ENCODE measurements at regions not wholly inside any gene's neighbourhood (a gene's known extent, or its start where the extent isn't known, plus 50 kb on each side); places are given as distances from the start of the nearest gene placed in this dataset.
"Not testable (repeated sequence)": the region's sequence is repeated elsewhere in the genome, so short reads cannot be mapped to it uniquely, and the experiment has no call there.

DNA sequence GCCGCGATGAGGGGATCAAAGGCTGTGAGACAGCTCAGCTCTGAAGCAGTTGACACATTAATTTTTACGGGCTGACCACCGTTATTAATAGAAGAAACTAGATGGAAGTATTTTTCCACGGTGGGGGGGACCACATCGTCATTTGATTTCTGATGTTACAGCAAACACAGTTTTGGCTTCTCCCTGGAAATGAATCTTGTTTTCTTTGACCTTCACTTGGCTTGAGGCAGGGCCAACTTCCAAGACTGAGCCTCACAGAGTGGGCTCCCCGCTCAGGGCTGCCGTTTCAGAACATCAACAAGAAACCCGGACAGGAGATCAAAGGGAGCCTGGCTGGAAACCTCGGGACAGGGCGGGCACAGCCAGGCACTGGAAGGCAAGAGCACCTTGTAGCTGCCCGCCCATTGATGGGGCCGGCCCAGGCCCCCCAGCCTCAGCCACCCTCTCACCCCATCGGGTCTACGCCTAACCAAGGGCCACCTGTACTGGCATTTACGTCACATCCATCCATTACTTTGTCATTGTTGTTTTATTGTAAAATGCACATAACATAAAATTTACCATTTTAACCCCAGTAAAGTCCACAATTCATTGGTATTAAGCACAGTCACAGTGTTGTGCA, 124.6 kb downstream of the C16orf95 start:
- no peak for FAIRE-seq

DNA sequence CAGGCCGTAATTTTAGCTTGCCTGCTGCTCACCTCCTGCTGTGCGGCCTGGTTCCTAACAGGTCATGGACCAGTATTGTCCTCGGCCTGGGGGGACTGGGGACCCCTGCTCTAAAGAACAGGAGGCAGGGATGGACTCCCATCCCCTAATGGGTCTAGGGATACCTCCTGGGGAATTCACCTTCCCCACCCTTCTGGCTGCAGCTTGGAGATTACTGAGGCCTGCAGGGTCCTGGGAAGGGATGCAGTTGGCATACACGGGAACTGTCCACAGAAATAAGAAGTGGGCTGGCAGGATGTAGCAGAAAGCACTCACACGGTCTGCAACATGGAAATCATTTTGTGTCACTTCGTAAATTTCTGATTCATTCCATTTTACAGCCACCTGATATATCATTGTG, 123.0 kb downstream of the C16orf95 start:
- no peak for FAIRE-seq

DNA sequence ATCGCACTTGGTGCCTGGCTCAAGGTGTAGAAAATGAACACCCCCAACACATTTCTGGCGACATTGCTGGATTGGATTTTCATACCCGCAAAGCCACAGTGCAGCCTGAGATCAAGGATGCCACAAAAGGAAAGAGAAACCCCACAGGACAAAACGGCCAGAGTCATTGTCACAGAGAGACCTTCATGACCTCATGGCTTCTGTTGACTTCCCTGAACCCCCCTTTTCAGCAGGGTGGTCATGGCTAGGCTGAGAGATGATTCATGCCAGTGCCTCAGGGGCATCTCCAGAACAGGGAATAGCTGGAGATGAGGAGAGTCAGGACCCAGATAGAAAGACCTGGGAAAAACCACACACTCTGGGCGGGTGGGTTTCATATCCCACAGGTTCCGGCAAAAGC, 122.0 kb downstream of the C16orf95 start:
- no peak for FAIRE-seq

DNA sequence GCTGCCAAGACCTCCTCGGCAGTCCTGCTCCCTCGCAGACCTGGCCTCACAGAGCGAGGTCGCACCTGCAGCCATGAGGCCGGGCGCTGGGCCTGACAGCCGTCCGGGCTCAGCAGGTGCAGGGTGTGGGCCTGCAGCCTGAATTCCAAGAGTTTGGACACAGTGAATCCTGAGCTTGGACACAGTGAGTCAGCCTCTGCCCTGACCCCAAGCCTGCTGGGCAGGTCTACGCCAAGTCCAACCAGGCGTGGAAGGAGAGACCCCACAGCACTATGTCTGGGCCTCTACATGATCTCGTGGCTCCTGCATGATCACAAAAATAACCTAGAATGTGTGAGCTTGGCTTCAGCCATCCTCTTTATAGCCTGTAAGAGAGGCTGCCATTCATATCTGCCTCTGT, 121.0 kb downstream of the C16orf95 start:
- FAIRE-seq, result no peak

DNA sequence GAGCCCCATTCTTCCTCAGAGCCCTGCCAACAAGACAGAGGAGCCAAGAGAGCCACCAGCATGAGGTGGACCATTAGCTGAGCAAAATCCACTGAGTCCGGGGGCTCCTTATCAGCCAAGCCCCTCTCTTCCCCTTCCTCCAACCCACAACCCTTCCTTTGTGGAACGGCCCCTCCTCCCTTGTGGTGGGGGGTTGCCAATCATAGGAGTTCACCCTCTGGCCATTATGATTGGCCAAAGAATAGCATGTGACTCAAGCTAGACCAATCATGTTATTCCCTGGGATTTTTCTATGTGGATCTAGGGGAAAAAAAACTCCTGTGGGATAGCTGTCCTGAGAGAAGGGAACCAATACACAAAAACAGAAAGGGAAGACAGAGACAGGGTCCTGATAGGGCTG, 120.5 kb downstream of the C16orf95 start:
- no peak for FAIRE-seq

DNA sequence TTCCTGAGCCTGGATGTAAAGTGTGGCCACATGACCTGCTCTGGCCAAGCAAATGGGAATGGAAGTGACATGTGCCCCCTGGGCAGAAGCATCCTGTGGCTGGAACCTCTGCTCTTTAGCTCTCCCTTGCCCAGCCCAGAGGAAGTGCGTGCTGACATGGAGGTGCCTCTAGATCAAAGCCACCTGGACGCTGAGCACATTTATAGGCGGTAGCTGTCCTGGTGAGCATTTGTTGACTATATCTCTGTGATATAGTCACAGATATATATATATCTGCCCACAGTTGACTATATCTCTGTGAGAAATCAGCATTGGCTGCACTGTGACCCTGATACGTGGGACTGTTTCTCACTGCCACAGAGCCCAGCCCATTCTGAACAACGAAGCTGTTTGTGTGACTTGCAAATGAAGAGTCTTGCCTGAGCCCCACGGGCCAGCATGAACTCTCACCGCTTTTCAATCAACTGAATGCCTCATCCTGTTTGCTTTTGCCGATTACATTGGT, 118.8 kb downstream of the C16orf95 start:
- FAIRE-seq, result no peak

DNA sequence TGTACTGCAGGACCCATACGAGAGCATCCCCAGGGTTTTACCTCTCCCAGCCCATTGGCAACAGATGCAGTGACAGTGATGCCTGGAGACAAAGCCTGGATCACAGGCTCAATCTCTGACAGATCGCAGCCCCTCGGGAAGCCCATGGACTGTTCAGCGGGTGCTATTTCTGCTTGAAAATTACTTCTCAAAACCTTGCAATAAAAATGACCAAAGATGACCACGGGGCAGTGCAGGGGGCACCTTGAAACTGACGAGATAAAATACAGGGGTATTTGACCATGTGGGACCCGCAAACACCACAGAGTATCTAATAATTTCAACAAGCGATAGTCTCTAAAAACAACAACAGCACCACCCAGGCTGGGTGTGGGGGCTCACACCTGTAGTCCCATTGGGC, 118.3 kb downstream of the C16orf95 start:
- FAIRE-seq, result no peak

DNA sequence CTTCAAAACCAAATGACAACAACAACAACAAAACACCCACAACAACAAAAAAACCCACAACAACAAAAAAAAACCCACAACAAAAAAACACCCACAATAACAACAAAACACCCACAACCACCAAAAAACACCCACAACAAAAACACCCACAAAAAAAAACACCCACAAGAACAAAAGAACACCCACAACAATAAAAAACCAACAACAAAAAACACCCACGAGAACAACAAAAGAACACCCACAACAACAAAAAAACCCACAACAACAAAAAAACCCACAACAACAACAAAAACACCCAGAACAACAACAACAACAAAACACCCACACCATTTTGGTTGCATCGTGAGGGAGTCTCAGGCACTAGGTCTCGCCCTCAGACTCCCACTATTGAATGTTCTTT, 117.8 kb downstream of the C16orf95 start:
- FAIRE-seq, result no peak

DNA sequence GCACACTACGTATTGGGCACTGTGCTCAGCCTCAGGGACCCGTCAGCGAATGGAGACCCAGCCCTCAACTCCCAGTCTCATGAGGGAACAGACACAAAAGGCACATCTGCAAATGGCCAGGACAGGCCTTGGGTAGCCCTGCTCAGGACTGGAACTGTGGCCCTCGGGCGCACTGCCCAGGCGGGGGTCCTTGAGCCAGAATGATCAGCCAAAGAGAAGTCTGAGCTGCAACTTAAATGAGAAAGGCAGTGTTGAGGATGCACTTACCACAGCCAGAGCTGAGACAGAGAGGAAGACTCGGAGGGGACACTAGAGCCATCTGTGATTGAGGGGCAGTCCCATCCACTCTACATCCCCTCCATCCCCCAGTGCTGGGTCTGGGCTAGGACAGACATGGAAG, 117.3 kb downstream of the C16orf95 start:
- FAIRE-seq, result no peak

DNA sequence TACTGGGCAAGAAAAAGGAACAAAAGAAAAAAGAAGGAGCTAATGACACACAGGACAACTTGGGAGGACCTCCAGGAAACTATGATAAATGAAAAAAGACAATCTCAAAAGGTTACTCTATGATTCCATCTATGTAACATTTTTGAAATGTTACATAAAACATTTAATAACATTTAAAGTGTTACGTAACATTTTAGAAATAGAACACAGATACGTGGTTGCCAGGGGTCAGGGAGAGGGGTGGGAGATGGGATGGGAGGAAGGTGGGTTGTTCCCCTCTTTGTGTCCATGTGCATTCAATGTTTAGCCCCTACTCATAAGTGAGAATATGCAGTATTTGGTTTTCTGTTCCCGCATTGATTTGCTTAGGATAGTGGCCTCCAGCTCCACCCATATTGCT, 116.6 kb downstream of the C16orf95 start:
- no peak for FAIRE-seq

DNA sequence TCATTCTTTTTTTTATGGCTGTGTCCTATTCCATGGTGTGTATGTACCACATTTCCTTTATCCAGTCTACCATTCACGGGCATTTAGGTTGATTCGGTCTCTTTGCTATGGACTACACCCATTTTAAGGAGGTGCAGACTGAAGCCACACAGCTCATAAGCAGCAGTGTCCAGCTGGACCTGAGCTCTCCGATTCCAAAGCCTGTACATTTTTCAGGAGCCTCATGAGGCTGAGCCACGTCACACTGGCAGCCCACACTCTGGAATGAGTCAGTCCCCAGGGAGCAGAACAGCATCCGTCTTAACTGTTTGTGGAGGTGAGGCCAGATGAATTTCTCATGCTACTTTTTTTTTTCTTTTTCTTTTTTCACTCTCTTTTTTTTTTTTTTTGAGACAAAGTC, 116.1 kb downstream of the C16orf95 start:
- FAIRE-seq, result no peak

DNA sequence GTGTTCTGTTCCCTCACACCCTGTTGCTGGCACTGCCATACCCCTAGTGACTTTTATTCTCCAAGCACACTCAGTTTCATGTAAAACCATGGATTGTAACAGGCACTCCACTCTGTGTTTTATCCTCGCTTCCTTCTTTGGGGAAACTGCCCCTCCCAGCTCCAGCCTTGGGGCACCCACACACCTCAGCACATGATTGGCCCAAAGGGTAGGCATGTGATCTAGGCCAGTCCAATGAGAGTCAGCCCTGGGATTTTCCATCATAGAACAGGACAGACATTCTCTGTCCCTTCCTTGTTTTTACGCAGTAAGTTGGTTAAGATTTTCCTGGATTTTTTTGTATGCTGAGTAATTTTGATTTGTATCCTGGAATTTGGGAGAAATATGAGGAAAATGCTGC, 115.4 kb downstream of the C16orf95 start:
- no peak for FAIRE-seq

DNA sequence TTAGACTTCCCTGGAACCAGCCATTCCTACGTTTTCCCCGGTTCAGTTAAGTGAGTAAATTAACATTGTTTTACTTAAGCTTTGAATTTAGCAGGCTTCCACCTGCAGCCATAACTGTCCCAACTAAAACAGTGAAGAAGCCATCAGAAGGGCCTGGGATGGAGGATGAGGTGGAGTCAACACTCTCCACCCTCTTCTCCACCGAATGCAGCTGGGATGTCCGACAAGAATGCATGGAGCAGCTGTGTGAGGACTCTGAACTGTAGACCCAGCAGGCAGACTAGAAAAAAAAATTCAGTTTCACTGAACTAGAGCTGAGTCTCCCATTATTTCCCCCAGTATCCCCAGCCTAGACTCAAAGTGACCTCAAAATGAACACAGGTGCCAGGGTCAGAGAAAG, 114.8 kb downstream of the C16orf95 start:
- no peak for FAIRE-seq

DNA sequence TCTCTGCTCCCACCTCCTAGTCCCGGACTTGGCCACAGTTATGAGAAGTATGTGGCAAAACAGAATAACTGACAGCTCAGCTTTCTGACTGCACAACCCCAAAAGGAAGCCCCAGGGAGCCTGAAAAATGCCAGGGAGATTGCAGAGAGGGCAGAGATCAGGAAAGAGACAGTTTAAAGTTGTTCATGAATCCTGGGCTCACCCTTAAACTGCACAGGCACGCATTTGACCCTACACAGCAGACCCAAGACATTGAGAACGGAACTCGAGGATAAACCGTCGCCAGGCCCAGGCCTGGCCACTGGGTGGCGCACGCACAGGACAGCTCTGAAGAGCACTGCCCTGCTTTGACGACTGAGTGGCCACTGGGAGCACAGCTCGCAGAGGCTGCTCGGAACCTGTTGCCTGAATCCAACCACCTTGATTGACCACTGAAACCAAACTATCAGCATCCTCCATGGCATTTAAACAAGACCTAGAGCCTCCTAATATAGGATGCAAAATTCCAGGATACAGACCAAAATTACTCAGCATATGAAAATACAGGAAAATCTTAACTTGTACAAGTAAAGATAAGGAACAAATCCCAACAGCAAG, 114.0 kb downstream of the C16orf95 start:
- FAIRE-seq, result no peak

DNA sequence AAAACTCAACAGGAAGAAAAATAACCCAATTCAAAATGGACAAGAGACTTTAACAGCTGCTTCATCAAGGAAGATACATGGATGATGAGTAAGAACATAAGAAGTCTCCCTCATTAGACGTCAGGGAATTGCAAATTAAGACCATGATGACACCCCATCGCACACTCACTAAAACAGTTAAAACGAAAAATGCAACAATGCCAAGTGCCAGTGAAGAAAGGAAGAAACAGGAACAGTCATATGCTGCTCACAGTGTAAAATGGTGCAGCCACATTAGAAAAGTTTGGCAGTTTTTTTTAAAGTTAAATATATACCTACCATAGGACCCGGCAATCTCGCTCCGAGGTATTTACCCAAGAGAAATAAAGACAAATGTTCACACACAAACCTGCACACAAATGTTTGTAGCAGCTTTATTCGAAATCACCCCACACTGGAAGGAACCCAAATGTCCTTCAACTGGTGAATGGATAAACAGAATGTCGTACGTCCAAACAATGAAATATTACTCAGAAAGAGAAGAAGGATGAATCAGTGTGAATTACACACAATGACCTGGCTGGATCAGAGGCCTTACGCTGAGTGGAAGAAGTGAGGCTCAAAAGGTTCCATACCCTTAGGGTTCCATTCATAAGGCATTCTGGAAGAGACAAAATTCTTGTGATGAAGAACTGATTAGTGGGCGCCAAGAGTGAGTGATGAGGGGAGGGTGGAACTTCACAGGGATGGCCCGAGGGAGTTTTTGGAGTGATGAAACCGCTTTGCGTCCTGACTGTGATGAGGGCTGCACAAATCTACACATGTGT, 110.3 kb downstream of the C16orf95 start:
- FAIRE-seq, result no peak

DNA sequence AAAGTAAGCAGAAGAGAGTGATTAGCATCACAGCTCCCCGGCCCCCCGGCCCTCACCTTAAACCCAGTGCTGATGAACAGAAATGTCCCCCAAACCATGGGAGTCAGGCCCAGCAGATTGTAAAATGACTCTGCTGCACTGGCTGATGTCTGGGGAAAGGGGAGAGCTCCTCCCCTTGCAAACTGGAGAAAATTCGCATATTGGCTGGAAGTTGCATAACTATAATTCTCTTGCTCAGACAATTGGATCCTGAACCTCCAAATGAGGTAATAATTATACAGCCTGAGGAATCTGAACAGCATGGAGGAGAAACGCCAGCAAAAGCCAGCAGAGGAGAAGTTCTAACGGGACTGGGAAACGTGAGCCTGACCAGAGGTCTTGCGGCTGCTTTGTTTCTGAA, 109.7 kb downstream of the C16orf95 start:
- FAIRE-seq, result no peak

DNA sequence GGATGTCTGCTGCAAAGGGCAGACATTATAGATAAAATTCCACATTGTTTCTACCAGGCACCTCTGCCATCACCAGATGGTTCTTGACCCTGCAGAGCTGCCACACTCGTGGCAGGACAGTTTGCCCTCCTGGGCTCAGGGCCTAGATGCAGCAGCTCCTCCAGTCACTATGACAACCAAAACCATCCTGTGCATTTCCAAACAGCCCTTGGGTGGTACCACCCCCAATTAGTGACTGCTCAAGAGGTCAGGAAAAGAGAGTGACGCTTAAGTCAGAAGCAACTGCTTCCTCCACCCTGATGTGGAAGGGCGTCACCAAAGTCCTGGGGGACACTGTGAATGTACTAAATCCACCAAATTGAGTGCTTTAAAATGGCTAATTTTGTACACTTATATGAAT, 109.2 kb downstream of the C16orf95 start:
- no peak for FAIRE-seq

DNA sequence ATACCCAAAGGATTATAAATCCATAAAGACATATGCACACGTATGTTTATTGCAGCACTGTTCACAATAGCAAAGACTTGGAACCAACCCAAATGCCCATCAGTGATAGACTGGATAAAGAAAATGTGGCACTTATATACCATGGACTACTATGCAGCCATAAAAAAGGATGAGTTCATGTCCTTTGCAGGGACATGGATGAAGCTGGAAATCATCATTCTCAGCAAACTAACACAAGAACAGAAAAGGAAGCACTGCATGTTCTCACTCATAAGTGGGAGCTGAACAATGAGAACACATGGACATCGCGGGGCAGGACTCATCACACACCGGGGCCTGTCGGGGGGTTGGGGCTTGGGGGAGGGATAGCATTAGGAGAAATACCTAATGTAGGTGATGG, 108.2 kb downstream of the C16orf95 start:
- not testable (repeated sequence) for FAIRE-seq

DNA sequence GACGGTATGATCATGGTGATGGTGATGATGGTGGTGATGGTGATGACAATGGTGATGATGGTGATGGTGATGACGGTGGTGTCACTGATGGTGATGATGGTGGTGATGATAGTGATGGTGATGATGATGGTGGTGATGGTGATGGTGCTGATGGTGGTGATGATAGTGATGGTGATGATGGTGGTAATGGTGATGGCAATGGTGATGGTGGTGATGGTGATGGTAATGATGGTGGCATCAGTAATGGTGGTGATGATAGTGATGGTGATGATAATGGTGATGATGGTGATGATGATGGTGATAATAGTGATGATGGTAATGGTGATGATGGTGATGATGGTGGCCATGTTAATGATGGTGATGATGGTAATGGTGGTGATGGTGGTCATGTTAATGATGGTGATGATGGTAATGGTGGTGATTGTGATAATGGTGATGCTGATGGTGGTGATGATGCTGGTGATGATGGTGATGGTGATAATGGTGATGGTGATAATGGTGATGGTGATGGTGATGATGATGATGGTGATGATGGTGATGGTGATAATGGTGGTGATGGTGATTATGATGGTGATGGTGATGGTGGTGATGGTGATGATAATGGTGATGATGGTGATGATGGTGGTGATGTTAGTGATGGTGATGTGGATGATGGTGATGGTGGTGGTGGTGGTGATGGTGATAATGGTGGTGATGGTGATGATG, 107.2 kb downstream of the C16orf95 start:
- FAIRE-seq, result no peak

DNA sequence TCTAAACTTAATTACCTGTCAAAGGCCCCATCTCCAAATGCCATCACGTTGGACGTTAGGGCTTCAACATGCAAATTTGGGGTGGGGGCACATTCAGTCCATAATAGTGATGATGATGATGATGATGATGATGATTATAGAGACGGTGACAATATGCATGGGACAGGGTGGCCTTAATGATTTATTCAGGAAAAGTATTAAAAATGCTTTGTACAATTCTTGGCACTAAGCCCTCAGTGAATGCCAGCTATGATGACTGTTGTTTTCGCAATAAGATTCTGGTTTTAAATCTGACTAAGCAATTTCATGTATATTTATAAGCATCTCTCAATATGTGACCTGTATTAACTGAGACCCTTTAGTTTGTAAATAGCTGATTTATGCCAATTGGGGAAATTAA, 106.3 kb downstream of the C16orf95 start:
- FAIRE-seq, result no peak

DNA sequence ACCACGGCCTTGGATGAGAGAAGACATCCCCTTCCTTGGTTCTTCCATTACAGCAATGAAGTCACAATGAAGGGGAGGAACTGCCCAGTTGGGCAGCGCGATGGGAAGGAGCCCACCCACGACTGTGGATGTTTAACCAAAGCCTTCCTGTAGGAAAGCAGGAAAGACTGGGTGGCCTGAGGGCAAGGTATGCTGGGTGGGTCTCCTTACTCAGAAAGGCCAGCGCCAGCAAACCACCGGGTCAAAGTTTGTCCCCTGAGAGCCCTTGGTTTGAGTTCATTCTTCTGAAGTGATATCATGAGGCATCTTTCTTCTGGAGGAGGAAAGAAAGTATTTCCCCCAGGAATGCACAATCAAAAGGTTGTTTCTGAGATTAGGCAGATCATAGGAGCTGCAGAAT, 105.2 kb downstream of the C16orf95 start:
- no peak for FAIRE-seq

DNA sequence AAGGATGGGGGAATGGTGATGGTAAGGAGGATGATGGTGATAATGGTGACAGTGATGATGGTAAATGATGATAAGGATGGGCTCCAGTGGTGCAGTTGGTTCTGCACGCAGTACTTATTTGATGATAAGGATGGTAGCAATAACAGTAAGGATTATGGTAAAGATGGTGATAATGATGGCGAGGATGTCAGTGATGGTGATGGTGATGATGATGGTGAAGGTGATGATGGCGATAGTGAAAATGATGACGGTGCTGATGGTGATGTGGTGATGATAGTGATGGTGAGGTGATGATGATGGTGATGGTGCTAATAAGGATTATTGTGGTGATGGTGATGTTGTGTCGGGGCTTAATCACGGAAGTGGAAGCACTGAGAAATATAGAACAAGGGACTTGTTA, 103.7 kb downstream of the C16orf95 start:
- FAIRE-seq, result no peak

DNA sequence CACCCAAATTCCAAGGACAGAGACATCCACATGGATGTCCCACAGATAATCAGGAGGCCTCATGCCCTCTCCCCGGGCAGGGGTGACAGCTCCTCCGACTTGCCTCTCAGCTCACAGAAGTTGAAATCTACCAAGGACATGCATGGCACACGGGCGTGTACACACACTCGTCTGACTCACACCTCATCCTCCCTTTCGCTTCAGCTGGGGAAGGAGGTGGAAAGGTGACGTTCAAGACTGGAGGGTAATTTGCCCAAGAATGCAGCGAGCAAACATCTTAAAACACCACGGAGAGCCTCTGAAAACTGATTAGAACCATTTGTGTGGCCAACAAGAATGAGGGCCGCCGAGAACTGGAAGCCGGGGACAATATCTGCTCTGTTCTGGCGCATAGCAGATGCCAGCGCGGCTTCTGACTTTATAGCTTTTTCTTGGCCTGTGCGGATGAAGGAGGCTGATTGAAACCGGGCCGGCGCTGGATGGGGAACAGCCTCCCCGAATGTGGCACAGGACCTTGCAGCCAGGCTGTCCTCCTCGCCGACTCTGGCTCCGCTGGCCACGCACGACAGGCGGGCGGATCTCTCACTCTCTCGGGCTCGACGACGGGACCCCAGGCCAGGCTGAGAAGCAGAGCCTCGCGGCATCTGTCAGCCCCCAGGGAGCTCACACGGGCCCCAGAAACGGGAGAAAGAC, 100.9 kb downstream of the C16orf95 start:
- FAIRE-seq, result no peak

All from colon (tissue), 2 donors.